ENCODE measurements at regions not wholly inside any gene's neighbourhood (a gene's known extent, or its start where the extent isn't known, plus 50 kb on each side); places are given as distances from the start of the nearest gene placed in this dataset.

GRCh38 chr10:62550173-62550572 lies 176.0 kb downstream of the ZNF365 start:
- no peak for DNase-seq

- DNase-seq = no peak
These were observed 180.5 kb downstream of the ZNF365 start for GRCh38 chr10:62554632-62555199.

GRCh38 chr10:62559481-62560200 lies 185.5 kb downstream of the ZNF365 start:
- DNase-seq = no peak

GRCh38 chr10:62560201-62560819 lies 186.1 kb downstream of the ZNF365 start:
- DNase-seq = no peak

- DNase-seq = no peak
These were observed 187.0 kb downstream of the ZNF365 start for GRCh38 chr10:62561151-62561550.

GRCh38 chr10:62562101-62562500 lies 187.9 kb downstream of the ZNF365 start:
- no peak for DNase-seq

- no peak for DNase-seq
These were observed 188.6 kb downstream of the ZNF365 start for GRCh38 chr10:62562795-62563194.

- no peak for DNase-seq
These were observed 199.8 kb downstream of the ZNF365 start for GRCh38 chr10:62573929-62574328.

- no peak for DNase-seq
These were observed 202.9 kb downstream of the ZNF365 start for GRCh38 chr10:62577076-62577475.

- DNase-seq = no peak
These were observed 203.6 kb downstream of the ZNF365 start for GRCh38 chr10:62577666-62578291.

GRCh38 chr10:62578301-62578700 lies 204.1 kb downstream of the ZNF365 start:
- DNase-seq = no peak

GRCh38 chr10:62578916-62579315 lies 204.7 kb downstream of the ZNF365 start:
- DNase-seq = no peak

- DNase-seq = no peak
These were observed 206.2 kb downstream of the ZNF365 start for GRCh38 chr10:62580396-62580795.

GRCh38 chr10:62581351-62581750 lies 207.2 kb downstream of the ZNF365 start:
- no peak for DNase-seq

GRCh38 chr10:62582101-62582705 lies 208.0 kb downstream of the ZNF365 start:
- no peak for DNase-seq

- no peak for DNase-seq
These were observed 208.6 kb downstream of the ZNF365 start for GRCh38 chr10:62582804-62583208.

- DNase-seq = no peak
These were observed 209.9 kb downstream of the ZNF365 start for GRCh38 chr10:62583876-62584615.

GRCh38 chr10:62584731-62585130 lies 210.6 kb downstream of the ZNF365 start:
- DNase-seq = no peak

GRCh38 chr10:62585211-62585775 lies 211.1 kb downstream of the ZNF365 start:
- DNase-seq = no peak

GRCh38 chr10:62587011-62587410 lies 212.8 kb downstream of the ZNF365 start:
- DNase-seq = no peak

- DNase-seq = no peak
These were observed 213.9 kb downstream of the ZNF365 start for GRCh38 chr10:62588116-62588515.

- DNase-seq = no peak
These were observed 214.8 kb upstream of the ADO start for GRCh38 chr10:62589689-62590088.
